HCT116 (cell line): ENCODE measurements at regions not wholly inside any gene's neighbourhood (a gene's known extent, or its start where the extent isn't known, plus 50 kb on each side); places are given as distances from the start of the nearest gene placed in this dataset.

ENCODE experiments used
- ATAC-seq: fragments of 200-7000 bp; cut with Tn5 transposase; 2 replicates; pipeline ENCODE4 v1.9.1; 2020; ENCODE audit warnings: mild to moderate bottlenecking, moderate library complexity
- BruUV-seq: library from RNA; stranded (reverse); fragments of 400-500 nt; replicated peaks from 2 replicates; lab custom pipeline; 2021; lab: Mats Ljungman, UMichigan
- CTCF ChIA-PET: fragments of 300-600 bp; sonication (Branson Sonifier 250); formaldehyde crosslinking; loops from one replicate; lab custom pipeline; 2021; ENCODE audit warnings: antibody characterized with exemption; lab: Charles Lee
- POLR2A ChIA-PET: fragments of 300-600, 350-600 bp; sonication (Branson Sonifier 250); formaldehyde crosslinking; loops from one replicate; lab custom pipeline; 2021; ENCODE audit warnings: antibody characterized with exemption; lab: Charles Lee
- RAD21 ChIA-PET, 2 experiments: fragments of 300-600 bp; sonication (Branson Sonifier 250); formaldehyde crosslinking; loops; one replicate each; lab custom pipeline; 2023; ENCODE audit warnings: low total read pairs in 2 of 2; ENCODE audit not compliant: uncharacterized antibody in 2 of 2, unreplicated experiment in 2 of 2, low non-redundant PET in 1 of 2; lab: Charles Lee
- DNase-seq: peaks from one replicate; pipeline ENCODE4 v3.0.0-alpha.2; 2010; ENCODE audit warnings: low read depth, low spot score
- H2AFZ ChIP-seq: fragments of 200-600 bp; shearing (Covaris generic), sonication (generic); 2 replicates; pipeline ENCODE4 v1.6.1; 2017; ENCODE audit warnings: low read depth, mixed run types, mixed read lengths, antibody characterized with exemption, low read length; ENCODE audit not compliant: poor library complexity, severe bottlenecking
- H3K27ac ChIP-seq: 2 replicates; pipeline ENCODE4 v1.5.1; 2012; ENCODE audit warnings: low read depth, low read length
- H3K27me3 ChIP-seq: fragments of 200-600 bp; sonication (generic); 2 replicates; pipeline ENCODE4 v1.6.1; 2016; ENCODE audit warnings: mixed run types, low read length, mixed read lengths; ENCODE audit not compliant: insufficient read depth
- H3K36me3 ChIP-seq, 2 experiments: fragments of 200-500 bp in 1 of 2; fragments of 200-600 bp in 1 of 2; sonication (Bioruptor generic) in 1 of 2; sonication (generic) in 1 of 2; 2 replicates each; pipeline versions ENCODE4 v1.5.1 to v1.6.1; 2014 to 2016; ENCODE audit warnings: low read length in 2 of 2, inconsistent platforms in 1 of 2, mixed read lengths in 1 of 2, mixed run types in 1 of 2; ENCODE audit not compliant: insufficient read depth in 2 of 2, control insufficient read depth in 1 of 2
- H3K4me1 ChIP-seq, 2 experiments: fragments of 200-600 bp in 1 of 2; sonication (generic) in 1 of 2; 2 replicates each; pipeline versions ENCODE4 v1.5.1 to v1.6.1; 2012 to 2017; ENCODE audit warnings: low read length in 2 of 2, inconsistent platforms in 1 of 2, mild to moderate bottlenecking in 1 of 2, mixed read lengths in 1 of 2, mixed run types in 1 of 2, moderate library complexity in 1 of 2; ENCODE audit not compliant: insufficient read depth in 2 of 2, control insufficient read depth in 1 of 2
- H3K4me2 ChIP-seq: fragments of 200-600 bp; sonication (generic); 2 replicates; pipeline ENCODE4 v1.6.1; 2017; ENCODE audit warnings: mixed run types, low read length, mixed read lengths
- H3K4me3 ChIP-seq, 2 experiments: fragments of 200-600 bp in 1 of 2; sonication (generic) in 1 of 2; replicated peaks in 1 of 2; 2 replicates each; pipeline ENCODE4 v1.5.1; 2011 to 2016; ENCODE audit warnings: low read length in 2 of 2, control low read depth in 1 of 2, low read depth in 1 of 2, mild to moderate bottlenecking in 1 of 2, mixed read lengths in 1 of 2, mixed run types in 1 of 2
- H3K79me2 ChIP-seq: fragments of 200-600 bp; sonication (generic); 2 replicates; pipeline ENCODE4 v1.6.1; 2017; ENCODE audit warnings: mild to moderate bottlenecking, mixed run types, low read length, moderate library complexity, mixed read lengths; ENCODE audit not compliant: insufficient read depth
- H3K9ac ChIP-seq: fragments of 200-600 bp; sonication (generic); 2 replicates; pipeline ENCODE4 v1.6.1; 2016; ENCODE audit warnings: low read length, mixed read lengths
- H3K9me2 ChIP-seq: fragments of 200-600 bp; sonication (generic), shearing (Covaris generic); 2 replicates; pipeline ENCODE4 v1.6.1; 2017; ENCODE audit warnings: mixed run types, mild to moderate bottlenecking, moderate library complexity; ENCODE audit not compliant: insufficient read depth
- H3K9me3 ChIP-seq, 2 experiments: fragments of 200-500 bp in 1 of 2; fragments of 200-600 bp in 1 of 2; sonication (Bioruptor generic) in 1 of 2; sonication (generic) in 1 of 2; 2 replicates each; pipeline ENCODE4 v1.6.1; 2014 to 2017; ENCODE audit warnings: low read length in 2 of 2, mixed read lengths in 2 of 2, inconsistent platforms in 1 of 2, low read depth in 1 of 2, mild to moderate bottlenecking in 1 of 2, mixed run types in 1 of 2, moderate library complexity in 1 of 2; ENCODE audit not compliant: control insufficient read depth in 1 of 2, insufficient read depth in 1 of 2
- H4K20me1 ChIP-seq: fragments of 200-600 bp; sonication (generic), shearing (Covaris generic); 2 replicates; pipeline ENCODE4 v1.6.1; 2017; ENCODE audit warnings: mixed run types, mild to moderate bottlenecking, moderate library complexity; ENCODE audit not compliant: insufficient read depth
- CEBPB ChIP-seq: IDR thresholded peaks from 2 replicates; pipeline ENCODE4 v1.6.1; 2012; ENCODE audit warnings: low read depth
- EGR1 ChIP-seq: IDR thresholded peaks from 2 replicates; pipeline ENCODE4 v1.6.1; 2012; ENCODE audit warnings: low read depth
- ELF1 ChIP-seq: IDR thresholded peaks from 2 replicates; pipeline ENCODE4 v1.6.1; 2012; ENCODE audit warnings: low read depth, borderline replicate concordance
- EZH2 ChIP-seq: fragments of 200-600 bp; sonication (generic); IDR thresholded peaks from 2 replicates; pipeline ENCODE4 v1.6.1; 2017; ENCODE audit warnings: antibody characterized with exemption, mixed run types
- EZH2phosphoT487 ChIP-seq: fragments of 200-600 bp; IDR thresholded peaks from 2 replicates; pipeline ENCODE4 v1.6.1; 2018; ENCODE audit warnings: antibody characterized with exemption, borderline replicate concordance
- REST ChIP-seq: IDR thresholded peaks from 2 replicates; pipeline ENCODE4 v1.6.1; 2012; ENCODE audit warnings: low read depth
- SRF ChIP-seq: IDR thresholded peaks from 2 replicates; pipeline ENCODE4 v1.6.1; 2012; ENCODE audit warnings: low read depth
- TCF7L2 ChIP-seq: IDR thresholded peaks from 2 replicates; pipeline ENCODE4 v1.7.0; 2011; ENCODE audit warnings: borderline replicate concordance, inconsistent platforms; ENCODE audit not compliant: insufficient read depth, insufficient read length; ENCODE audit errors: extremely low read depth
- YY1 ChIP-seq: IDR thresholded peaks from 2 replicates; pipeline ENCODE4 v1.6.1; 2011; ENCODE audit warnings: low read length, low read depth, moderate library complexity, mild to moderate bottlenecking; ENCODE audit not compliant: insufficient replicate concordance; ENCODE audit errors: extremely low read depth
- intact Hi-C: fragments of 100-400 bp; cut with micrococcal nuclease; formaldehyde crosslinking; loops from 2 replicates; pipeline ENCODE4 v1.10.0; 2022
- TF ChIP-seq, protein P1 (sequence below): IDR thresholded peaks from 2 replicates; pipeline ENCODE4 v1.6.1; 2011; ENCODE audit warnings: mild to moderate bottlenecking, low read length, moderate library complexity; ENCODE audit not compliant: insufficient replicate concordance; ENCODE audit errors: extremely low read depth

- Histone ChIP-seq H2AFZ (no peak overlapping the region), H3K9me3 (no peaks in the 10 kb centered on the region), H3K9me2 (no peaks in the 10 kb centered on the region), H3K4me2 (no peak overlapping the region), H3K79me2 (no peaks in the 10 kb centered on the region), H3K36me3 (no peaks in the 10 kb centered on the region), H4K20me1 (no peaks in the 10 kb centered on the region), H3K27ac (peak overlapping the region; percentile 99), H3K9ac (0 out of 2 replicates have a peak overlapping the region, but pooled peaks have one; percentile 25), H3K4me1 (peaks cover 51 to 73% of the 10 kb centered on the region in 2 experiments), H3K27me3 (no peaks in the 10 kb centered on the region), H3K4me3 (no peak overlapping the region)
- ATAC-seq (no peak), DNase-seq (no peak)
- no peak for TF ChIP-seq CEBPB
- TF ChIP-seq EZH2phosphoT487: no peak
- no peak for TF ChIP-seq SRF
- no peak for TF ChIP-seq TCF7L2
- no peak for TF ChIP-seq EGR1
- TF ChIP-seq, protein P1, sequence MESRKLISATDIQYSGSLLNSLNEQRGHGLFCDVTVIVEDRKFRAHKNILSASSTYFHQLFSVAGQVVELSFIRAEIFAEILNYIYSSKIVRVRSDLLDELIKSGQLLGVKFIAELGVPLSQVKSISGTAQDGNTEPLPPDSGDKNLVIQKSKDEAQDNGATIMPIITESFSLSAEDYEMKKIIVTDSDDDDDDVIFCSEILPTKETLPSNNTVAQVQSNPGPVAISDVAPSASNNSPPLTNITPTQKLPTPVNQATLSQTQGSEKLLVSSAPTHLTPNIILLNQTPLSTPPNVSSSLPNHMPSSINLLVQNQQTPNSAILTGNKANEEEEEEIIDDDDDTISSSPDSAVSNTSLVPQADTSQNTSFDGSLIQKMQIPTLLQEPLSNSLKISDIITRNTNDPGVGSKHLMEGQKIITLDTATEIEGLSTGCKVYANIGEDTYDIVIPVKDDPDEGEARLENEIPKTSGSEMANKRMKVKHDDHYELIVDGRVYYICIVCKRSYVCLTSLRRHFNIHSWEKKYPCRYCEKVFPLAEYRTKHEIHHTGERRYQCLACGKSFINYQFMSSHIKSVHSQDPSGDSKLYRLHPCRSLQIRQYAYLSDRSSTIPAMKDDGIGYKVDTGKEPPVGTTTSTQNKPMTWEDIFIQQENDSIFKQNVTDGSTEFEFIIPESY: no peak
- no peak for TF ChIP-seq ELF1
- no peak for TF ChIP-seq EZH2
- no peak for TF ChIP-seq REST
- no peak for TF ChIP-seq YY1
- ChIA-PET CTCF (no interaction called here), POLR2A (interaction anchor here (1.3 to 1.6 kb wide), 4 partner anchors 11 to 117 kb away, joined by 3 to 6 read pairs (median 4); no protein-coding TSS in a partner anchor), RAD21 (no interaction called here)
- BruUV-seq: no TSS peak
- intact Hi-C loops: no loop called here
These were observed 149.7 kb downstream of the PHLDA1 start for GRCh38 chr12:75881920-75882319.
